HepG2 (cell line): ENCODE measurements at regions not wholly inside any gene's neighbourhood (a gene's known extent, or its start where the extent isn't known, plus 50 kb on each side); places are given as distances from the start of the nearest gene placed in this dataset.
"Not testable (repeated sequence)": the region's sequence is repeated elsewhere in the genome, so short reads cannot be mapped to it uniquely, and the experiment has no call there.

Experiments
- ATF2 ChIP-seq: sonication (generic); formaldehyde crosslinking; IDR thresholded peaks from 2 replicates; pipeline ENCODE4 v1.4.0; 2020; ENCODE audit warnings: missing genetic modification reagents
- ATF3 ChIP-seq: sonication (generic); formaldehyde crosslinking; IDR thresholded peaks from 2 replicates; pipeline ENCODE4 v1.4.0; 2020; ENCODE audit warnings: missing genetic modification reagents
- CTCF ChIP-seq: sonication (generic); formaldehyde crosslinking; IDR thresholded peaks from 2 replicates; pipeline ENCODE4 v1.5.0; 2020; ENCODE audit warnings: mild to moderate bottlenecking, missing genetic modification reagents, moderate library complexity
- FOXA1 ChIP-seq, 2 experiments: fragments of 450-650 bp in 1 of 2; sonication (generic) in 1 of 2; formaldehyde crosslinking in 1 of 2; IDR thresholded peaks; 2 replicates each; pipeline versions ENCODE4 v1.4.0 to v1.6.1; 2016 to 2020; ENCODE audit warnings: missing genetic modification reagents in 1 of 2
- GFI1 ChIP-seq: sonication (generic); formaldehyde crosslinking; IDR thresholded peaks from 2 replicates; pipeline ENCODE4 v1.5.0; 2020; ENCODE audit warnings: missing genetic modification reagents, mild to moderate bottlenecking, borderline replicate concordance
- JDP2 ChIP-seq: sonication (generic); formaldehyde crosslinking; IDR thresholded peaks from 2 replicates; pipeline ENCODE4 v1.8.1; 2022; ENCODE audit warnings: missing genetic modification reagents, borderline replicate concordance
- JUND ChIP-seq: sonication (generic); formaldehyde crosslinking; IDR thresholded peaks from 2 replicates; pipeline ENCODE4 v1.8.0; 2022; ENCODE audit warnings: mild to moderate bottlenecking, missing genetic modification reagents
- KAT2B ChIP-seq: fragments of 150-350 bp; IDR thresholded peaks from 2 replicates; pipeline ENCODE4 v1.6.1; 2014; ENCODE audit warnings: low read depth, low read length, borderline replicate concordance
- MYC ChIP-seq: sonication (generic); formaldehyde crosslinking; IDR thresholded peaks from 2 replicates; pipeline ENCODE4 v1.9.0; 2021; ENCODE audit warnings: missing genetic modification reagents, borderline replicate concordance
- POLR2A ChIP-seq, 2 experiments: IDR thresholded peaks; 2 replicates each; pipeline ENCODE4 v1.6.1; 2011; ENCODE audit warnings: low read depth in 2 of 2, low read length in 2 of 2, mild to moderate bottlenecking in 1 of 2, moderate library complexity in 1 of 2; ENCODE audit not compliant: insufficient read depth in 1 of 2
- STAG1 ChIP-seq: sonication (generic); formaldehyde crosslinking; IDR thresholded peaks from 2 replicates; pipeline ENCODE4 v1.4.0; 2020; ENCODE audit warnings: missing genetic modification reagents
- SYNCRIP ChIP-seq: fragments of 200-400 bp; formaldehyde crosslinking; IDR thresholded peaks from 2 replicates; pipeline ENCODE4 v1.6.1; 2018; ENCODE audit warnings: mild to moderate bottlenecking, low read depth, low read length; ENCODE audit not compliant: insufficient read depth
- ZNF282 ChIP-seq: fragments of 450-650 bp; IDR thresholded peaks from 2 replicates; pipeline ENCODE4 v1.6.1; 2018; ENCODE audit not compliant: partially characterized antibody

- TF ChIP-seq CTCF (CRISPR knock-in tag); JDP2 (CRISPR knock-in tag); SYNCRIP; ATF2; MYC; POLR2A (IDR thresholded peaks at IDR 0.05; ENCODE audit: insufficient read depth in 1 of 2, low read depth in 2 of 2, low read length in 2 of 2); JUND (CRISPR knock-in tag); STAG1 (CRISPR knock-in tag); KAT2B; ZNF282; ATF3; FOXA1 (IDR thresholded peaks at IDR 0.05); FOXA1 (CRISPR knock-in tag; IDR thresholded peaks at IDR 0.05); GFI1 (CRISPR knock-in tag): not testable (repeated sequence)
Measured at GRCh38 chr12:13841-14240, 52.7 kb upstream of the IQSEC3 start.
